Ovary (tissue), 7 donors: ENCODE measurements at regions not wholly inside any gene's neighbourhood (a gene's known extent, or its start where the extent isn't known, plus 50 kb on each side); places are given as distances from the start of the nearest gene placed in this dataset.
"Not testable (repeated sequence)": the region's sequence is repeated elsewhere in the genome, so short reads cannot be mapped to it uniquely, and the experiment has no call there.

Experiments
- DNase-seq, 5 donors: peaks; one replicate each; pipeline ENCODE4 v3.0.0-alpha.2; 2019 to 2020
- H3K27ac ChIP-seq, 2 donors: fragments of 200-600 bp; one replicate each; pipeline versions ENCODE4 v1.5.1 to v1.8.0; 2019 to 2022
- H3K27me3 ChIP-seq: fragments of 200-600 bp; one replicate; pipeline ENCODE4 v1.8.0; 2022
- H3K36me3 ChIP-seq: fragments of 200-600 bp; sonication (generic); one replicate; pipeline ENCODE4 v1.5.1; 2019
- H3K4me1 ChIP-seq: one replicate; pipeline ENCODE4 v1.8.1; 2013; ENCODE audit warnings: mild to moderate bottlenecking, moderate library complexity; ENCODE audit not compliant: insufficient read depth
- H3K4me3 ChIP-seq: fragments of 200-600 bp; sonication (generic); one replicate; pipeline ENCODE4 v1.5.1; 2017
- H3K9me3 ChIP-seq, 2 donors: fragments of 200-600 bp in 1 of 2; sonication (generic) in 1 of 2; one replicate each; pipeline versions ENCODE4 v1.5.1 to v1.8.1; 2013 to 2019; ENCODE audit warnings: mild to moderate bottlenecking in 1 of 2, moderate library complexity in 1 of 2
- EP300 ChIP-seq: sonication (generic); formaldehyde crosslinking; IDR thresholded peaks from one replicate; pipeline ENCODE4 v1.6.1; 2017; ENCODE audit warnings: antibody characterized with exemption
- POLR2A ChIP-seq: fragments of 450-650 bp; IDR thresholded peaks from one replicate; pipeline ENCODE4 v1.6.1; 2017; ENCODE audit warnings: antibody characterized with exemption, mild to moderate bottlenecking, moderate library complexity
- WGBS, 3 donors: extraction: QIAGEN DNeasy Blood & Tissue Kit in 1 of 3; methylation state at CpG; one replicate each; pipeline versions ENCODE4 v1.1.5 to v1.1.7; 2013 to 2017; 5-methylcytosine and 5-hydroxymethylcytosine counted together
- intact Hi-C, 4 donors: fragments of 100-400 bp; cut with DNase I; formaldehyde crosslinking; loops; one replicate each; pipeline versions ENCODE4 v1.11.0 to v1.15.1; 2022 to 2023
- TF ChIP-seq, protein P1 (sequence below), 3 donors: fragments of 450-650 bp in 2 of 3; fragments of 200-600 bp in 1 of 3; IDR thresholded peaks; one replicate each; pipeline versions ENCODE4 v1.5.1 to v1.8.0; 2016 to 2022; ENCODE audit warnings: antibody characterized with exemption in 3 of 3, mild to moderate bottlenecking in 1 of 3
- donor health status: DM: no; HTN: no; CAD: no; lungs with moderate emphysema.
- donor health status: DM: no; HTN: no; CAD: no.
- donor health status: Bipolar disorder and iron deficiency.
- donor health status: DM: no; HTN: no; CAD: no.
- donor health status: DM: yes; HTN: yes; CAD: no.

DNA sequence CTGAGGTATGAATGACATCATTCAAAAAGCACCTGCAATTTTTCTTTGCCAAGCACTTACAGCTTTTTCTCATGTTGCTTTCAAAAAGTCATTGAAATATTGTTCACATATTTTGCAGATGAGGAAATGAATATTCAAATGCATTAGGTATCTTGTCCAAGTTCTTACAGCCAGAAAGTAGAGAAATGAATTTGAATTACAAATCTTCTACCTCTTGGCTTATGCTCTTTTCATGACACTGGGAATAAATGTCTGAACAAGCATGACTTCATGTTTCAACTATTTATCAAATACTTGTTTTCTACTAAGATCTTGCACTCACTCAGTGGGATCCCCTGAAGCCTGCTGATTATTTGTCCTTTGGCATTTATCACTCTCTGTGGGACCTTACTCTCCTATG is 267.2 kb upstream of the BTG1 start:
- no peak overlapping the region for H3K27ac ChIP-seq
- no peaks in the 10 kb centered on the region for H3K36me3 ChIP-seq
- intact Hi-C loops = no loop called here
- no peaks in the 10 kb centered on the region for H3K9me3 ChIP-seq
- H3K27me3 ChIP-seq = no peaks in the 10 kb centered on the region
- DNase-seq = no peak
- TF ChIP-seq EP300 (no peak), POLR2A (no peak)
- TF ChIP-seq, protein P1, sequence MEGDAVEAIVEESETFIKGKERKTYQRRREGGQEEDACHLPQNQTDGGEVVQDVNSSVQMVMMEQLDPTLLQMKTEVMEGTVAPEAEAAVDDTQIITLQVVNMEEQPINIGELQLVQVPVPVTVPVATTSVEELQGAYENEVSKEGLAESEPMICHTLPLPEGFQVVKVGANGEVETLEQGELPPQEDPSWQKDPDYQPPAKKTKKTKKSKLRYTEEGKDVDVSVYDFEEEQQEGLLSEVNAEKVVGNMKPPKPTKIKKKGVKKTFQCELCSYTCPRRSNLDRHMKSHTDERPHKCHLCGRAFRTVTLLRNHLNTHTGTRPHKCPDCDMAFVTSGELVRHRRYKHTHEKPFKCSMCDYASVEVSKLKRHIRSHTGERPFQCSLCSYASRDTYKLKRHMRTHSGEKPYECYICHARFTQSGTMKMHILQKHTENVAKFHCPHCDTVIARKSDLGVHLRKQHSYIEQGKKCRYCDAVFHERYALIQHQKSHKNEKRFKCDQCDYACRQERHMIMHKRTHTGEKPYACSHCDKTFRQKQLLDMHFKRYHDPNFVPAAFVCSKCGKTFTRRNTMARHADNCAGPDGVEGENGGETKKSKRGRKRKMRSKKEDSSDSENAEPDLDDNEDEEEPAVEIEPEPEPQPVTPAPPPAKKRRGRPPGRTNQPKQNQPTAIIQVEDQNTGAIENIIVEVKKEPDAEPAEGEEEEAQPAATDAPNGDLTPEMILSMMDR (IDR thresholded peaks at IDR 0.05) = no peak
- H3K4me3 ChIP-seq = no peak overlapping the region
- H3K4me1 ChIP-seq = no peaks in the 10 kb centered on the region

DNA sequence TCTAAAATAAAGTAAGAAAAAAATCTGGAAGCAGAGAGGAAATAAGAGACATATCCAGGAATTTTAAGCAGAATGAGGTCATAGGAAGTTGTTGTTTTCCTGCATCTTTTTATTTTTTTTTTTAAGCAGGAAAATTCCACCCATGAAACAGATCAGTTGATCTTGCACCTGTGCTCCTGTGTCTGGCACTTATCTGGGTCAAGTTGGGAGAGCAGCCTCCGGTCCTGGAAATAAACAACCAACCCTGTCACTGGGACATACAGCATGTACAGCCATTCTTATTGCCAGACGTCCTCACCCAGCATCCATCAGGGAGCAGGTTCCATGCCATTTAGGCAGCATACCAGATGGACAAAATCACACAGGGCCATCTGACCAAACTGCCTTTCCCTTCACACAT is 266.0 kb upstream of the BTG1 start:
- WGBS, 3 donors = 75 to 81% (median 77%) methylated on average over 2 of the region's 2 CpGs
- intact Hi-C loops = no loop called here
- Histone ChIP-seq H3K9me3 (no peaks in the 10 kb centered on the region), H3K4me1 (no peaks in the 10 kb centered on the region), H3K36me3 (no peaks in the 10 kb centered on the region), H3K27ac (no peak overlapping the region), H3K4me3 (no peak overlapping the region), H3K27me3 (no peaks in the 10 kb centered on the region)
- no peak for TF ChIP-seq POLR2A
- TF ChIP-seq, protein P1 (IDR thresholded peaks at IDR 0.05) = no peak
- TF ChIP-seq EP300 = no peak
- DNase-seq = no peak

DNA sequence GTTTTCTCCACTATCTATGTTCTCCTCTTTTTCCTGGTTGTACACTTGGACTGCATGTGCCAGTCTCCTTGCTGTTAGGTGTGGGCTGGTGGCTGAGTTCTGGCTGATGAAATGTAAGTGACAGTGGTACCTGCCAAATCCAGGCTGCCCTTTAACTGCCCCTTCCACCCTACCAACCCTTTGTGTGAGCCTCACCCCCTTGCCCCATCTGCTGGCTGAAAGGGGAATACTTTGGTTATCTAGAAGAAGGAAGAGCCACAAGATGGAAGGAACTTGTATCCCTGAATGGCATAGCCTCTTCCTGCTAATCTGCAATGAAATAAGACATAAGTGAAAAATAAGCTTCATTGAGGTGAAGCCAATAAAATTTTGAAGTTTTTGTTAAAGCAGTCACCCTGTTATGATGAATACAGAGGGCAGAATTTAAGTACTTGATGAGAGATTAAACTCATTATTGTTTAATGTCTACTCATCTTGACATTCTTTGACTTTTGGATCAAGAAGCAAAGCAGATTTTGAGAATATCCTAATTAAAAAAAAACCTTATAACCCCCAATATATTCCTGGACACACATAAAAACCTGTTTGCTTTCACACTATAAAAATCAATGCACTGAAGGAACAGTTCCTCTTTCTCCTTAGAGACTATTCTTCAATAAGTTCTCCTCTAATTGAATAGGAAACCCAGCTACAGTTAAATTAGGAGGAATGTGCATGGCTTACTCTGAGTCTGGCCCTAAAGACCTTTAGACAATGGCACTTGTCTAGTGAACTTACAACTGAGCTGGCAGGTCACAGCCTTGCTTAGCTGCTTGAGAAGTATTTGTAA is 262.6 kb upstream of the BTG1 start:
- intact Hi-C loops = no loop called here
- DNase-seq = no peak
- no peaks in the 10 kb centered on the region for H3K4me1 ChIP-seq
- TF ChIP-seq, protein P1 (IDR thresholded peaks at IDR 0.05) = no peak
- TF ChIP-seq EP300 (no peak), POLR2A (no peak)
- no peak overlapping the region for H3K4me3 ChIP-seq
- H3K27me3 ChIP-seq = no peaks in the 10 kb centered on the region
- no peak overlapping the region for H3K27ac ChIP-seq
- H3K9me3 ChIP-seq = no peaks in the 10 kb centered on the region
- H3K36me3 ChIP-seq = no peaks in the 10 kb centered on the region

DNA sequence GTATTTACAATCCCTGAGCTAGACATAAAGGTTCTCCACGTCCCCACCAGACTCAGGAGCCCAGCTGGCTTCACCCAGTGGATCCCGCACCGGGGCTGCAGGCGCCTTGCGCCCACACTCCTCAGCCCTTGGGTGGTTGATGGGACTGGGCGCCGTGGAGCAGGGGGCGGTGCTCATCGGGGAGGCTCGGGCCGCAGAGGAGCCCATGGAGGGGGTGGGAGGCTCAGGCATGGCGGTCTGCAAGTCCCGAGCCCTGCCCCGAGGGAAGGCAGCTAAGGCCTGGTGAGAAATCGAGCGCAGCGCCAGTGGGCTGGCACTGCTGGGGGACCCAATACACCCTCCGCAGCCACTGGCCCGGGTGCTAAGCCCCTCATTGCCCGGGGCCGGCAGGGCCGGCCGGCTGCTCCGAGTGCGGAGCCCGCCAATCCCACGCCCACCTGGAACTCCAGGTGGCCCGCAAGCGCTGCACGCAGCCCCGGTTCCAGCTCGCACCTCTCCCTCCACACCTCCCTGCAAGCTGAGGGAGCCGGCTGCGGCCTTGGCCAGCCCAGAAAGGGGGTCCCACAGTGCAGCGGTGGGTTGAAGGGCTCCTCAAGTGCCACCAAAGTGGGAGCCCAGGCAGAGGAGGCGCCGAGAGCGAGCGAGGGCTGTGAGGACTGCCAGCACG is 260.9 kb upstream of the BTG1 start:
- H3K4me1 ChIP-seq, intact Hi-C loops, H3K27me3 ChIP-seq, H3K27ac ChIP-seq, H3K36me3 ChIP-seq, H3K4me3 ChIP-seq, H3K9me3 ChIP-seq, DNase-seq: not testable (repeated sequence)
- 93 to 96% (median 95%) methylated on average over 35 to 40 of the region's 40 CpGs for WGBS, 3 donors

DNA sequence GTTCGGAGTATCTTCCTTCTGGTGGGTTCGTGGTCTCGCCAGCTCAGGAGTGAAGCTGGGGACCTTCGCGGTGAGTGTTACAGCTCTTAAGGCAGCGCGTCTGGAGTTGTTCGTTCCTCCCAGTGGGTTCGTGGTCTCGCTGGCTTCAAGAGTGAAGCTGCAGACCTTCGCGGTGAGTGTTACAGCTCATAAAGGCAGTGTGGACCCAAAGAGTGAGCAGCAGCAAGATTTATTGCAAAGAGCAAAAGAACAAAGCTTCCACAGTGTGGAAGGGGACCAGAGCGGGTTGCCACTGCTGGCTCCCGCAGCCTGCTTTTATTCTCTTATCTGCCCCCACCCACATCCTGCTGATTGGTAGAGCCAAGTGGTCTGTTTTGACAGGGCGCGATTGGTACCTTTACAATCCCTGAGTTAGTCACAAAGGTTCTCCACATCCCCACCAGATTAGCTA is 260.2 kb upstream of the BTG1 start:
- H3K4me1 ChIP-seq, H3K36me3 ChIP-seq, DNase-seq, H3K27ac ChIP-seq, H3K27me3 ChIP-seq, intact Hi-C loops, H3K4me3 ChIP-seq, H3K9me3 ChIP-seq: not testable (repeated sequence)
- WGBS, 3 donors = 92 to 98% (median 97%) methylated on average over 16 of the region's 16 CpGs
